Hypothalamus (tissue), 51 donors: ENCODE measurements at regions not wholly inside any gene's neighbourhood (a gene's known extent, or its start where the extent isn't known, plus 50 kb on each side); places are given as distances from the start of the nearest gene placed in this dataset.

Source experiments
- DNase-seq, 51 donors: peaks; one replicate each; lab custom pipeline; 2025; lab: John Stamatoyannopoulos, UW

GRCh38 chrX:40155589-40156469 is 58.1 kb upstream of the BCOR start:
- DNase-seq = peak in 4 of 51 donors; percentile 2 to 28 (median 20)

GRCh38 chrX:40154853-40155588 is 57.3 kb upstream of the BCOR start:
- peak in 20 of 51 donors; percentile 0 to 58 (median 26) for DNase-seq

- DNase-seq = peak in 14 of 51 donors; percentile 5 to 47 (median 24)
Observed at GRCh38 chrX:40154250-40154852, 56.6 kb upstream of the BCOR start.

GRCh38 chrX:40153345-40154249 is 55.8 kb upstream of the BCOR start:
- DNase-seq = peak in 33 of 51 donors; percentile 8 to 60 (median 34)

- peak in 40 of 51 donors; percentile 1 to 72 (median 39) for DNase-seq
Observed at GRCh38 chrX:40152741-40153344, 55.1 kb upstream of the BCOR start.

GRCh38 chrX:40152173-40152711 is 54.5 kb upstream of the BCOR start:
- peak in 26 of 51 donors; percentile 0 to 72 (median 38) for DNase-seq

- no peak for DNase-seq
Observed at GRCh38 chrX:40151211-40152172, 53.7 kb upstream of the BCOR start.

- no peak for DNase-seq
Observed at GRCh38 chrX:40150503-40150902, 52.7 kb upstream of the BCOR start.

- no peak for DNase-seq
Observed at GRCh38 chrX:40149286-40150175, 51.8 kb upstream of the BCOR start.

GRCh38 chrX:40148385-40149285 is 50.9 kb upstream of the BCOR start:
- DNase-seq = no peak

GRCh38 chrX:40147971-40148370 is 50.2 kb upstream of the BCOR start:
- DNase-seq = no peak
